SJCRH30 (cell line): ENCODE measurements at regions not wholly inside any gene's neighbourhood (a gene's known extent, or its start where the extent isn't known, plus 50 kb on each side); places are given as distances from the start of the nearest gene placed in this dataset.

Source experiments
- DNase-seq, 2 experiments: peaks; one replicate each; pipeline ENCODE4 v3.0.0-alpha.2; 2015 to 2020
- H3K27ac ChIP-seq: fragments of 250-450 bp; sonication (Bioruptor Pico); 2 replicates; pipeline ENCODE4 v1.5.1; 2020; ENCODE audit warnings: mild to moderate bottlenecking, moderate library complexity
- H3K27me3 ChIP-seq: fragments of 250-450 bp; sonication (Bioruptor Pico); 2 replicates; pipeline ENCODE4 v1.5.1; 2020; ENCODE audit warnings: mild to moderate bottlenecking, moderate library complexity
- H3K36me3 ChIP-seq: fragments of 250-450 bp; sonication (Bioruptor Pico); 2 replicates; pipeline ENCODE4 v1.5.1; 2020; ENCODE audit warnings: mild to moderate bottlenecking, moderate library complexity
- H3K4me1 ChIP-seq: fragments of 250-450 bp; sonication (Bioruptor Pico); 2 replicates; pipeline ENCODE4 v1.5.1; 2020; ENCODE audit warnings: mild to moderate bottlenecking, moderate library complexity
- H3K4me3 ChIP-seq: fragments of 250-450 bp; sonication (Bioruptor Pico); 2 replicates; pipeline ENCODE4 v1.5.1; 2020; ENCODE audit warnings: mild to moderate bottlenecking, moderate library complexity
- H3K9me3 ChIP-seq: fragments of 250-450 bp; sonication (Bioruptor Pico); replicated peaks from 2 replicates; pipeline ENCODE4 v1.5.1; 2020; ENCODE audit warnings: mild to moderate bottlenecking, moderate library complexity

- DNase-seq, result no peak
- H3K27me3 ChIP-seq, result no peaks in the 10 kb centered on the region
- no peaks in the 10 kb centered on the region for H3K9me3 ChIP-seq
- H3K36me3 ChIP-seq, result no peaks in the 10 kb centered on the region
- H3K4me3 ChIP-seq, result no peak overlapping the region
- H3K4me1 ChIP-seq, result peaks cover 17% of the 10 kb centered on the region
- H3K27ac ChIP-seq, result no peak overlapping the region
Observed at GRCh38 chr10:111171183-111171582, 94.4 kb downstream of the ADRA2A start.

GRCh38 chr10:111175787-111176186, 99.0 kb downstream of the ADRA2A start:
- H3K36me3 ChIP-seq, result no peaks in the 10 kb centered on the region
- H3K9me3 ChIP-seq, result 0 out of 2 replicates have a peak, but pooled peaks cover 2% of the 10 kb centered on the region
- peak; percentile 86 to 91 for DNase-seq
- H3K27ac ChIP-seq, result peak overlapping the region; percentile 51
- no peak overlapping the region for H3K4me3 ChIP-seq
- H3K27me3 ChIP-seq, result no peaks in the 10 kb centered on the region
- H3K4me1 ChIP-seq, result peaks cover 21% of the 10 kb centered on the region

GRCh38 chr10:111177379-111177778, 100.5 kb downstream of the ADRA2A start:
- peaks cover 21% of the 10 kb centered on the region for H3K4me1 ChIP-seq
- H3K9me3 ChIP-seq, result 0 out of 2 replicates have a peak, but pooled peaks cover 2% of the 10 kb centered on the region
- DNase-seq, result no peak
- no peak overlapping the region for H3K4me3 ChIP-seq
- no peaks in the 10 kb centered on the region for H3K27me3 ChIP-seq
- H3K27ac ChIP-seq, result no peak overlapping the region
- H3K36me3 ChIP-seq, result no peaks in the 10 kb centered on the region

GRCh38 chr10:111179514-111179913, 102.7 kb downstream of the ADRA2A start:
- H3K4me3 ChIP-seq, result no peak overlapping the region
- peaks cover 20% of the 10 kb centered on the region for H3K4me1 ChIP-seq
- H3K36me3 ChIP-seq, result no peaks in the 10 kb centered on the region
- H3K9me3 ChIP-seq, result peaks cover 2% of the 10 kb centered on the region; the same call in 1 of the 2 replicates
- no peak overlapping the region for H3K27ac ChIP-seq
- no peak for DNase-seq
- H3K27me3 ChIP-seq, result no peaks in the 10 kb centered on the region

GRCh38 chr10:111186358-111186757, 109.5 kb downstream of the ADRA2A start:
- no peak overlapping the region for H3K27ac ChIP-seq
- H3K36me3 ChIP-seq, result no peaks in the 10 kb centered on the region
- no peak overlapping the region for H3K4me3 ChIP-seq
- no peaks in the 10 kb centered on the region; the same call in none of the 2 replicates for H3K9me3 ChIP-seq
- no peaks in the 10 kb centered on the region; the same call in 1 of the 2 replicates for H3K4me1 ChIP-seq
- DNase-seq, result peak in 1 of 2 experiments; percentile 16
- H3K27me3 ChIP-seq, result 0 out of 2 replicates have a peak, but pooled peaks cover 3% of the 10 kb centered on the region

- H3K4me3 ChIP-seq, result no peak overlapping the region
- H3K27me3 ChIP-seq, result 0 out of 2 replicates have a peak, but pooled peaks cover 3% of the 10 kb centered on the region
- no peaks in the 10 kb centered on the region; the same call in none of the 2 replicates for H3K9me3 ChIP-seq
- H3K27ac ChIP-seq, result no peak overlapping the region
- H3K36me3 ChIP-seq, result no peaks in the 10 kb centered on the region
- DNase-seq, result no peak
- no peaks in the 10 kb centered on the region; the same call in 1 of the 2 replicates for H3K4me1 ChIP-seq
Observed at GRCh38 chr10:111187096-111187495, 110.3 kb downstream of the ADRA2A start.

GRCh38 chr10:111199587-111199986, 122.8 kb downstream of the ADRA2A start:
- no peak overlapping the region for H3K27ac ChIP-seq
- H3K4me1 ChIP-seq, result no peaks in the 10 kb centered on the region
- H3K36me3 ChIP-seq, result no peaks in the 10 kb centered on the region
- no peak for DNase-seq
- H3K4me3 ChIP-seq, result no peak overlapping the region
- H3K9me3 ChIP-seq, result no peaks in the 10 kb centered on the region
- no peaks in the 10 kb centered on the region for H3K27me3 ChIP-seq

- Histone ChIP-seq H3K27me3 (no peaks in the 10 kb centered on the region), H3K4me3 (no peak overlapping the region), H3K4me1 (0 out of 2 replicates have a peak, but pooled peaks cover 3% of the 10 kb centered on the region), H3K36me3 (no peaks in the 10 kb centered on the region), H3K9me3 (no peaks in the 10 kb centered on the region), H3K27ac (no peak overlapping the region)
- no peak for DNase-seq
Observed at GRCh38 chr10:111200505-111201186, 123.8 kb downstream of the ADRA2A start.

GRCh38 chr10:111203615-111204014, 126.8 kb downstream of the ADRA2A start:
- 0 out of 2 replicates have a peak, but pooled peaks cover 3% of the 10 kb centered on the region for H3K4me1 ChIP-seq
- H3K9me3 ChIP-seq, result no peaks in the 10 kb centered on the region
- DNase-seq, result no peak
- no peaks in the 10 kb centered on the region for H3K36me3 ChIP-seq
- H3K27ac ChIP-seq, result no peak overlapping the region
- no peaks in the 10 kb centered on the region for H3K27me3 ChIP-seq
- H3K4me3 ChIP-seq, result no peak overlapping the region

- no peak overlapping the region for H3K4me3 ChIP-seq
- H3K27me3 ChIP-seq, result no peaks in the 10 kb centered on the region
- H3K4me1 ChIP-seq, result 0 out of 2 replicates have a peak, but pooled peaks cover 3% of the 10 kb centered on the region
- DNase-seq, result no peak
- no peaks in the 10 kb centered on the region for H3K9me3 ChIP-seq
- H3K27ac ChIP-seq, result no peak overlapping the region
- H3K36me3 ChIP-seq, result no peaks in the 10 kb centered on the region
Observed at GRCh38 chr10:111204838-111205237, 128.0 kb downstream of the ADRA2A start.

GRCh38 chr10:111206521-111206920, 129.7 kb downstream of the ADRA2A start:
- no peak for DNase-seq
- Histone ChIP-seq H3K4me1 (0 out of 2 replicates have a peak, but pooled peaks cover 3% of the 10 kb centered on the region), H3K27ac (no peak overlapping the region), H3K36me3 (no peaks in the 10 kb centered on the region), H3K4me3 (no peak overlapping the region), H3K27me3 (no peaks in the 10 kb centered on the region), H3K9me3 (no peaks in the 10 kb centered on the region)

GRCh38 chr10:111207500-111207899, 130.7 kb downstream of the ADRA2A start:
- no peaks in the 10 kb centered on the region for H3K9me3 ChIP-seq
- 0 out of 2 replicates have a peak, but pooled peaks cover 3% of the 10 kb centered on the region for H3K4me1 ChIP-seq
- peak in 1 of 2 experiments; percentile 32 for DNase-seq
- H3K4me3 ChIP-seq, result no peak overlapping the region
- H3K27me3 ChIP-seq, result no peaks in the 10 kb centered on the region
- H3K27ac ChIP-seq, result no peak overlapping the region
- no peaks in the 10 kb centered on the region for H3K36me3 ChIP-seq

GRCh38 chr10:111208951-111209350, 132.1 kb downstream of the ADRA2A start:
- Histone ChIP-seq H3K4me3 (no peak overlapping the region), H3K36me3 (no peaks in the 10 kb centered on the region), H3K27me3 (no peaks in the 10 kb centered on the region), H3K9me3 (no peaks in the 10 kb centered on the region), H3K27ac (no peak overlapping the region), H3K4me1 (0 out of 2 replicates have a peak, but pooled peaks cover 3% of the 10 kb centered on the region)
- no peak for DNase-seq

- H3K4me1 ChIP-seq, result 0 out of 2 replicates have a peak, but pooled peaks cover 2% of the 10 kb centered on the region
- H3K27ac ChIP-seq, result no peak overlapping the region
- no peaks in the 10 kb centered on the region for H3K36me3 ChIP-seq
- DNase-seq, result no peak
- no peaks in the 10 kb centered on the region for H3K27me3 ChIP-seq
- H3K9me3 ChIP-seq, result no peaks in the 10 kb centered on the region
- H3K4me3 ChIP-seq, result no peak overlapping the region
Observed at GRCh38 chr10:111209692-111210091, 132.9 kb downstream of the ADRA2A start.

GRCh38 chr10:111211241-111211640, 134.4 kb downstream of the ADRA2A start:
- Histone ChIP-seq H3K4me1 (no peaks in the 10 kb centered on the region), H3K27me3 (no peaks in the 10 kb centered on the region), H3K9me3 (no peaks in the 10 kb centered on the region), H3K36me3 (no peaks in the 10 kb centered on the region), H3K4me3 (no peak overlapping the region), H3K27ac (no peak overlapping the region)
- no peak for DNase-seq
